ENCODE measurements at regions not wholly inside any gene's neighbourhood (a gene's known extent, or its start where the extent isn't known, plus 50 kb on each side); places are given as distances from the start of the nearest gene placed in this dataset.

- Histone ChIP-seq H3K4me2 (ENCODE audit: low read length) (no peak overlapping the region), H3K9me2 (ENCODE audit: insufficient read depth) (no peaks in the 10 kb centered on the region), H3K27me3 (ENCODE audit: insufficient read depth, low read length) (no peaks in the 10 kb centered on the region), H3K9me3 (ENCODE audit: control insufficient read depth in 1 of 2, insufficient read depth in 1 of 2, low read depth in 1 of 2, low read length in 2 of 2) (peaks cover 0 to 5% of the 10 kb centered on the region in 2 experiments; a peak in 2 of 4 replicates), H2AFZ (ENCODE audit: low read depth, low read length, poor library complexity, severe bottlenecking) (no peak overlapping the region), H3K9ac (ENCODE audit: low read length) (no peak overlapping the region), H4K20me1 (ENCODE audit: insufficient read depth) (no peaks in the 10 kb centered on the region), H3K36me3 (ENCODE audit: control insufficient read depth in 1 of 2, insufficient read depth in 2 of 2, low read length in 2 of 2) (no peaks in the 10 kb centered on the region), H3K79me2 (ENCODE audit: insufficient read depth, low read length) (no peaks in the 10 kb centered on the region), H3K4me3 (replicated peaks in 1 of 2; ENCODE audit: low read depth in 1 of 2, low read length in 2 of 2) (no peak overlapping the region), H3K27ac (ENCODE audit: low read depth, low read length) (no peak overlapping the region), H3K4me1 (ENCODE audit: control insufficient read depth in 1 of 2, insufficient read depth in 2 of 2, low read length in 2 of 2) (no peaks in the 10 kb centered on the region)
- DNase-seq (ENCODE audit: low read depth, low spot score) (no peak), ATAC-seq (no peak)
- POLR2A ChIA-PET: no interaction called here
- CTCF ChIA-PET: no interaction called here
- TF ChIP-seq SP1 (IDR thresholded peaks at IDR 0.05; ENCODE audit: low read depth) (no peak), EZH2 (IDR thresholded peaks at IDR 0.05) (no peak), REST (IDR thresholded peaks at IDR 0.05; ENCODE audit: low read depth) (no peak)
- RAD21 ChIA-PET (ENCODE audit: low non-redundant PET in 1 of 2, low total read pairs in 2 of 2, uncharacterized antibody in 2 of 2, unreplicated experiment in 2 of 2): no interaction called here
- no TSS peak for BruUV-seq (replicated peaks)
- intact Hi-C loops (cut with micrococcal nuclease): no loop called here
Observed at GRCh38 chr2:22596306-22596705, 788.7 kb upstream of the KLHL29 start.

- RAD21 ChIA-PET (ENCODE audit: low non-redundant PET in 1 of 2, low total read pairs in 2 of 2, uncharacterized antibody in 2 of 2, unreplicated experiment in 2 of 2): no interaction called here
- ATAC-seq: no peak
- intact Hi-C loops (cut with micrococcal nuclease): no loop called here
Observed at GRCh38 chr2:22600156-22600555, 784.8 kb upstream of the KLHL29 start.

More at GRCh38 chr2:22600156-22600555, 784.8 kb upstream of the KLHL29 start:
- Histone ChIP-seq H3K9me2 (ENCODE audit: insufficient read depth) (no peaks in the 10 kb centered on the region), H3K79me2 (ENCODE audit: insufficient read depth, low read length) (no peaks in the 10 kb centered on the region), H3K9ac (ENCODE audit: low read length) (no peak overlapping the region), H3K27ac (ENCODE audit: low read depth, low read length) (no peak overlapping the region), H4K20me1 (ENCODE audit: insufficient read depth) (no peaks in the 10 kb centered on the region), H3K27me3 (ENCODE audit: insufficient read depth, low read length) (no peaks in the 10 kb centered on the region), H3K4me1 (ENCODE audit: control insufficient read depth in 1 of 2, insufficient read depth in 2 of 2, low read length in 2 of 2) (no peaks in the 10 kb centered on the region), H3K4me3 (replicated peaks in 1 of 2; ENCODE audit: low read depth in 1 of 2, low read length in 2 of 2) (no peak overlapping the region), H3K36me3 (ENCODE audit: control insufficient read depth in 1 of 2, insufficient read depth in 2 of 2, low read length in 2 of 2) (no peaks in the 10 kb centered on the region), H2AFZ (ENCODE audit: low read depth, low read length, poor library complexity, severe bottlenecking) (no peak overlapping the region), H3K4me2 (ENCODE audit: low read length) (no peak overlapping the region), H3K9me3 (ENCODE audit: control insufficient read depth in 1 of 2, insufficient read depth in 1 of 2, low read depth in 1 of 2, low read length in 2 of 2) (peaks cover 0 to 11% of the 10 kb centered on the region in 2 experiments; a peak in 2 of 4 replicates)
- TF ChIP-seq CEBPB (IDR thresholded peaks at IDR 0.05; ENCODE audit: low read depth) (no peak), CBX3 (IDR thresholded peaks at IDR 0.05; ENCODE audit: low read depth) (no peak), SP1 (IDR thresholded peaks at IDR 0.05; ENCODE audit: low read depth) (no peak), EZH2 (IDR thresholded peaks at IDR 0.05) (no peak), ZNF274 (IDR thresholded peaks at IDR 0.05; ENCODE audit: low read depth, low read length) (no peak), RAD21 (IDR thresholded peaks at IDR 0.05; ENCODE audit: low read depth) (no peak), YY1 (IDR thresholded peaks at IDR 0.05; ENCODE audit: extremely low read depth, insufficient replicate concordance, low read depth, low read length) (no peak), CTCF (IDR thresholded peaks at IDR 0.05 in 2 of 3, conservative IDR thresholded peaks at IDR 0.05 in 1 of 3; ENCODE audit: borderline replicate concordance in 1 of 3, insufficient read depth in 1 of 3, low read depth in 2 of 3, low read length in 2 of 3) (no peak)
- no TSS peak for BruUV-seq (replicated peaks)
- ChIA-PET POLR2A (no interaction called here), CTCF (no interaction called here)
- no peak for DNase-seq (ENCODE audit: low read depth, low spot score)
